Breast epithelium (tissue), 4 donors: ENCODE measurements at regions not wholly inside any gene's neighbourhood (a gene's known extent, or its start where the extent isn't known, plus 50 kb on each side); places are given as distances from the start of the nearest gene placed in this dataset.

Experiments
- DNase-seq, 2 donors: peaks; one replicate each; pipeline ENCODE4 v3.0.0-alpha.2; 2019; ENCODE audit warnings: low spot score in 2 of 2
- H3K27ac ChIP-seq, 2 donors: fragments of 200-600 bp; sonication (generic) in 1 of 2; one replicate each; pipeline ENCODE4 v1.5.1; 2016 to 2019; ENCODE audit warnings: mild to moderate bottlenecking in 1 of 2
- H3K27me3 ChIP-seq, 2 donors: fragments of 200-600 bp; sonication (generic) in 1 of 2; one replicate each; pipeline versions ENCODE4 v1.5.1 to v1.6.0; 2017 to 2019; ENCODE audit warnings: control low read depth in 1 of 2, mild to moderate bottlenecking in 1 of 2
- H3K36me3 ChIP-seq: fragments of 200-600 bp; one replicate; pipeline ENCODE4 v1.5.1; 2019
- H3K4me1 ChIP-seq, 2 donors: fragments of 200-600 bp; sonication (generic); one replicate each; pipeline ENCODE4 v1.5.1; 2016 to 2019; ENCODE audit warnings: control low read depth in 1 of 2
- H3K4me3 ChIP-seq, 3 donors: fragments of 200-600 bp; sonication (generic); 1 replicate in 2 of 3; 2 replicates in 1 of 3; pipeline ENCODE4 v1.5.1; 2016 to 2019; ENCODE audit warnings: mild to moderate bottlenecking in 3 of 3, moderate library complexity in 2 of 3
- H3K9me3 ChIP-seq, 2 donors: fragments of 200-600 bp; sonication (generic) in 1 of 2; one replicate each; pipeline ENCODE4 v1.5.1; 2016 to 2019; ENCODE audit warnings: control low read depth in 1 of 2
- POLR2A ChIP-seq: fragments of 450-650 bp; IDR thresholded peaks from one replicate; pipeline ENCODE4 v1.6.1; 2016; ENCODE audit warnings: antibody characterized with exemption, mild to moderate bottlenecking, moderate library complexity
- POLR2AphosphoS5 ChIP-seq, 3 donors: sonication (generic); formaldehyde crosslinking; IDR thresholded peaks; one replicate each; pipeline ENCODE4 v1.6.1; 2017; ENCODE audit warnings: antibody characterized with exemption in 3 of 3
- intact Hi-C: fragments of 100-400 bp; cut with DNase I; formaldehyde crosslinking; loops from one replicate; pipeline ENCODE4 v1.15.1; 2023; ENCODE audit warnings: low total_unique reads
- TF ChIP-seq, protein P1 (sequence below), 3 donors: fragments of 450-650 bp; IDR thresholded peaks; one replicate each; pipeline ENCODE4 v1.5.1; 2016 to 2017; ENCODE audit warnings: antibody characterized with exemption in 3 of 3, mild to moderate bottlenecking in 3 of 3, moderate library complexity in 3 of 3

DNA sequence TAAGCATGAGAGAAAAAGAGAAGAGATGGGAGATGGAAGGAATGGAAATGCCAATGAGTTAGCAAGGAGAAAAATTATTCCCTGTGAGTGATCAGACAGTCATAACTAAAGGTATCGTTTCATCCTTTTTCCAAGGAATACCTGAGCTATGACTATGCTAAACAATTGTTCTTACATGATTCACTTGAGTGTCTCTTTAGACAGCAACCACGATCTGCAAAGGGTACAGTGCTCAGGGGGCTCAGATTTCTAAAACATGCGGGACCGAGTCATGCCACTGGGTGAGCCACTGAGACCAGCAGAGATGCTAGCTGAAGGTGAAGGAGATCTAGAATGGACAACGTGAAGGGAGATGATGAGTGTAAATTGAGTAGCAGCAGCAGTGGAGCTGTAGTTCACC is 78.0 kb upstream of the CTTNBP2 start:
- TF ChIP-seq POLR2AphosphoS5 (IDR thresholded peaks at IDR 0.05): no peak
- no peak for TF ChIP-seq POLR2A
- TF ChIP-seq, protein P1, sequence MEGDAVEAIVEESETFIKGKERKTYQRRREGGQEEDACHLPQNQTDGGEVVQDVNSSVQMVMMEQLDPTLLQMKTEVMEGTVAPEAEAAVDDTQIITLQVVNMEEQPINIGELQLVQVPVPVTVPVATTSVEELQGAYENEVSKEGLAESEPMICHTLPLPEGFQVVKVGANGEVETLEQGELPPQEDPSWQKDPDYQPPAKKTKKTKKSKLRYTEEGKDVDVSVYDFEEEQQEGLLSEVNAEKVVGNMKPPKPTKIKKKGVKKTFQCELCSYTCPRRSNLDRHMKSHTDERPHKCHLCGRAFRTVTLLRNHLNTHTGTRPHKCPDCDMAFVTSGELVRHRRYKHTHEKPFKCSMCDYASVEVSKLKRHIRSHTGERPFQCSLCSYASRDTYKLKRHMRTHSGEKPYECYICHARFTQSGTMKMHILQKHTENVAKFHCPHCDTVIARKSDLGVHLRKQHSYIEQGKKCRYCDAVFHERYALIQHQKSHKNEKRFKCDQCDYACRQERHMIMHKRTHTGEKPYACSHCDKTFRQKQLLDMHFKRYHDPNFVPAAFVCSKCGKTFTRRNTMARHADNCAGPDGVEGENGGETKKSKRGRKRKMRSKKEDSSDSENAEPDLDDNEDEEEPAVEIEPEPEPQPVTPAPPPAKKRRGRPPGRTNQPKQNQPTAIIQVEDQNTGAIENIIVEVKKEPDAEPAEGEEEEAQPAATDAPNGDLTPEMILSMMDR (IDR thresholded peaks at IDR 0.05): no peak
- H3K36me3 ChIP-seq: no peaks in the 10 kb centered on the region
- intact Hi-C loops: no loop called here

DNA sequence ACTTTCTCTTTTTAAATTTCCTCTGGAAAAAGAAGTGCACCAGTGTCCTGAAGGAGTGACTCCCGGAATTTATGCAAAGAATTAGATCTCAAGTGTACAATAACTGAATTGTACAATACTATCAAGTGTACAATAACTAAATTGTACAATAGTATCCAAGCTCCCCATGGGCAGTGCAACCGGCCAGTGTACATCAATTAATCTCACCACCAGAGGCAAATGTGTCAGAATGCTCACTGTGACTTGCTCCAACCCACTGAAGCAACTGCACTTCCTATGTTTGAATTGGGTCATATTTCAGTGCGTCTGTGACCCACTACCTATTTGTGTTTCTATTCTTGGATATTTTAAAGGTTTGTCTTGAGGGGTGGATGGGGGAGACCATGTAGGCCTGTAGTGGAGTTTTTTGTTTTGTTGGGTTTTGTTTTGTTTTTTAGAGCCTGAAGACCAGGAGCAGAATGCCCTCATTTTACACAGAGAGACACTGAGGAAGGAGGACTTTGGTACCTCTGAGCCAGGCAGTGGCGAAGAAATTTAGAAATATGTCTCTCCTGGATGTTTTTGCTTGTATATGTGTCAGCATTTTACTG is 78.5 kb upstream of the CTTNBP2 start:
- TF ChIP-seq POLR2AphosphoS5 (IDR thresholded peaks at IDR 0.05): no peak
- TF ChIP-seq POLR2A: no peak
- TF ChIP-seq, protein P1 (IDR thresholded peaks at IDR 0.05): no peak
- DNase-seq: no peak
- intact Hi-C loops: no loop called here
- H3K4me3 ChIP-seq: no peak overlapping the region
- no peaks in the 10 kb centered on the region for H3K4me1 ChIP-seq
- peaks cover 0 to 6% of the 10 kb centered on the region in 2 donors for H3K9me3 ChIP-seq
- no peak overlapping the region for H3K27ac ChIP-seq
- H3K36me3 ChIP-seq: no peaks in the 10 kb centered on the region
- no peaks in the 10 kb centered on the region for H3K27me3 ChIP-seq

More for the DNA sequence above, 78.0 kb upstream of the CTTNBP2 start:
- Histone ChIP-seq H3K27me3 (no peaks in the 10 kb centered on the region), H3K9me3 (peaks cover 0 to 6% of the 10 kb centered on the region in 2 donors), H3K4me1 (no peaks in the 10 kb centered on the region), H3K27ac (no peak overlapping the region), H3K4me3 (no peak overlapping the region)
- no peak for DNase-seq

DNA sequence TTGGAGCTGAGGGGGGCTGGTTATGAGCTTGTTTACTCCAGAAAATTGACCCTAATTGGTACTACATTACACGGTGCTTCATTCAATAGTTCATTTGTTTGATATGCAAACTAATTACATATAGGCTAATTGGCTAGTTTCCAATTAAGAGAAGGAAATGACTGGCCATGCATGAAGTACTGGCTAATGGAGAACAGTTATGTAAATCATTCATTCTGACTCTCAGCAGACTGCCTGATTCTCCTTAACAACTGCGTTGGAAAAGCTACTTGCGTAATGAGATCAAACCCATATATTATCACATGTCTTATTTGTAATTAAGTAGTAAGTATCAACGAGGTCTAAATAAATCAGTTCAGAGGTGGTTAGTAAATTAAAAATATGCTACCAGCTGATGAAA is 81.8 kb upstream of the CTTNBP2 start:
- Histone ChIP-seq H3K36me3 (no peaks in the 10 kb centered on the region), H3K4me1 (no peaks in the 10 kb centered on the region), H3K27me3 (no peaks in the 10 kb centered on the region), H3K27ac (no peak overlapping the region), H3K9me3 (peaks cover 0 to 6% of the 10 kb centered on the region in 2 donors), H3K4me3 (no peak overlapping the region)
- intact Hi-C loops: no loop called here
- TF ChIP-seq, protein P1 (IDR thresholded peaks at IDR 0.05): no peak
- TF ChIP-seq POLR2A: no peak
- TF ChIP-seq POLR2AphosphoS5 (IDR thresholded peaks at IDR 0.05): no peak
- DNase-seq: no peak

- intact Hi-C loops: no loop called here
- Histone ChIP-seq H3K4me1 (no peaks in the 10 kb centered on the region), H3K36me3 (no peaks in the 10 kb centered on the region), H3K4me3 (no peak overlapping the region), H3K27ac (peak overlapping the region in 1 of 2 donors; percentile 32), H3K9me3 (no peaks in the 10 kb centered on the region), H3K27me3 (no peaks in the 10 kb centered on the region)
- no peak for DNase-seq
- TF ChIP-seq POLR2A (no peak), POLR2AphosphoS5 (IDR thresholded peaks at IDR 0.05) (no peak)
- TF ChIP-seq, protein P1 (IDR thresholded peaks at IDR 0.05): no peak
These were observed 87.1 kb upstream of the CTTNBP2 start for GRCh38 chr7:117960351-117960750.

DNA sequence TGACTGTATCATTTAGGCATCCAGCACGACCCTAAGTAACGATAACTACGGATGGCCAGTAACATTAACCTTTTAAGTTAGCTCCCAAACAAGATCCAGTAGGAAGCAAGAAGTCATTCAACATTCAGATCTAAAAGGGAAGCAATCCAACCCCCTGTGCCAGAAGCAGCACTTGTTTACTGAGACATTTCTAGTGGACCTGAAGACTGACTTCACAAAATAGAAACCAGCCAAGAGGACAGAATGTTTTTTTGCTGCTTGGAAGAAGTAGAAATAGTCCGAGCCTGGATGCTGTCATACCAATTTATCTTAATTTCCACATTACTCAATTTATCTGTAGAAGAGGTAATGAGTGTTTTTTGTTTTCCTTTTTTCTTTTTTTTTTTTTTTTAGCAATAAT is 88.0 kb upstream of the CTTNBP2 start:
- TF ChIP-seq, protein P1 (IDR thresholded peaks at IDR 0.05): no peak
- TF ChIP-seq POLR2AphosphoS5 (IDR thresholded peaks at IDR 0.05) (peak in 1 of 3 donors; percentile 42), POLR2A (no peak)
- H3K9me3 ChIP-seq: no peaks in the 10 kb centered on the region
- H3K27ac ChIP-seq: peak overlapping the region in 1 of 2 donors; percentile 48
- no peak overlapping the region for H3K4me3 ChIP-seq
- no peaks in the 10 kb centered on the region for H3K27me3 ChIP-seq
- H3K4me1 ChIP-seq: no peaks in the 10 kb centered on the region
- intact Hi-C loops: no loop called here
- no peak for DNase-seq
- H3K36me3 ChIP-seq: no peaks in the 10 kb centered on the region
